ENCODE measurements at regions not wholly inside any gene's neighbourhood (a gene's known extent, or its start where the extent isn't known, plus 50 kb on each side); places are given as distances from the start of the nearest gene placed in this dataset.
"Not testable (repeated sequence)": the region's sequence is repeated elsewhere in the genome, so short reads cannot be mapped to it uniquely, and the experiment has no call there.

DNA sequence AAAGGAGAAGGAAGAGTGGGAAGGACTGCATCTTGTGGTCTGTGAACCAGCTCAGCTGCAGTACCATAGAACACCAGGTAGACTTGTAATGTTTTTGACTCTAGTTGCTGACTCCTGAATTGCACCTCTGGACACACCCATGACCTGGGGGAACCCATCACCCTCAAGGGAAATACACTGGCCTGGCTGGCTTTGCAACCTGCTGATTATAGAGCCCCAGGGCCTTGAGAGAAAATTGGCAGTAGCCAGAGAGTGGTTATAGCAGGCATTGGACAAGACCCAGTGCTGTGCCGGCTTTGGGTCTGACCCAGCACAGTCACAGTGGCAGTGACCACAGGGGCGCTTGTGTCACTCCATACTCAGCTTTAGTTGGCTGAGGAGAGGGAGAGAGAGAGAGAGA, 902.3 kb downstream of the GRID1 start:
- no peak for TF ChIP-seq CTCF (IDR thresholded peaks at IDR 0.05; ENCODE audit: low read length, missing control alignments)
- no peak overlapping the region for H3K4me3 ChIP-seq (replicated peaks; ENCODE audit: low read depth, low read length)
- no peak for DNase-seq (ENCODE audit: low read depth)

GRCh38 chr10:85477979-85478378, 888.6 kb downstream of the GRID1 start:
- DNase-seq (ENCODE audit: low read depth): no peak
- TF ChIP-seq CTCF (IDR thresholded peaks at IDR 0.05; ENCODE audit: low read length, missing control alignments): no peak
- H3K4me3 ChIP-seq (replicated peaks; ENCODE audit: low read depth, low read length): no peak overlapping the region

DNA sequence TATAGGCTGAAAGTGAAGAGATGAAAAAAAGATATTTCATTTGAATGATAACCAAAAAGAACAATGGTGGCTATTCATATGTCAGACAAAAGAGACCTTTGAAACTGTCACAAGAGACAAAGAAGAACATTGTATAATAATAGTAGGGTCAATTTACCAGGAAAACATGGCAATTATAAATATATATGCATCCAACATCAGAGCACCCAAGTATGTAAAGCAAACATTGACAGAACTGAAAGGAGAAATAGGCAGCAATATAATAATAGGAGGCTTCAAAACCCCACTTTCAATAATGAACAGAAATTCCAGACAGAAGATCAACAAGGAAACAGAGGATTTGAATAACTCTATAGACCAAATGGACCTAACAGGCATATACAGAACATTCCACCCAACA, 876.2 kb downstream of the GRID1 start:
- H3K4me3 ChIP-seq (replicated peaks; ENCODE audit: low read depth, low read length): no peak overlapping the region
- DNase-seq (ENCODE audit: low read depth): no peak
- no peak for TF ChIP-seq CTCF (IDR thresholded peaks at IDR 0.05; ENCODE audit: low read length, missing control alignments)

- H3K4me3 ChIP-seq (replicated peaks; ENCODE audit: low read depth, low read length): no peak overlapping the region
- no peak for TF ChIP-seq CTCF (IDR thresholded peaks at IDR 0.05; ENCODE audit: low read length, missing control alignments)
- no peak for DNase-seq (ENCODE audit: low read depth)
Observed at GRCh38 chr10:85491652-85492051, 874.9 kb downstream of the GRID1 start.

DNA sequence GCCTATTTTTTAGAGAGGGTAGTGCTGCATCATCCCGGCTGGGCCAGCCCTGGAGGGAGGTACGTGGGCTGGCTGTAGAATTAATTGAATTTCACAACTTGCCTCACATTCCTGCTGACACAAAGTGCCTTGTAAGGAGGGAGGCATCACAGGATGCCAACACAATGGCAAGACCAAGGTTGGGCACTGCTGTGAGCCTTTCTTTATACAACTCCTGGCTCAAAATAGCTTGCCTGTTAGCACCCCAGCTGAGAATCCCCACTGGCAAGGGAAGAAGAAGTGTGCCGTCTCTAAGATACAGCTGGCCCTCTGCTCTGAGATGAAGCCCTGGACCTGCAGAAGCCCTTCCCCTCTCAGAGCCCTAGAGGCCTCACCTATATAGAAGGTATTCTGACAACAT, 873.9 kb downstream of the GRID1 start:
- DNase-seq (ENCODE audit: low read depth): no peak
- TF ChIP-seq CTCF (IDR thresholded peaks at IDR 0.05; ENCODE audit: low read length, missing control alignments): no peak

DNA sequence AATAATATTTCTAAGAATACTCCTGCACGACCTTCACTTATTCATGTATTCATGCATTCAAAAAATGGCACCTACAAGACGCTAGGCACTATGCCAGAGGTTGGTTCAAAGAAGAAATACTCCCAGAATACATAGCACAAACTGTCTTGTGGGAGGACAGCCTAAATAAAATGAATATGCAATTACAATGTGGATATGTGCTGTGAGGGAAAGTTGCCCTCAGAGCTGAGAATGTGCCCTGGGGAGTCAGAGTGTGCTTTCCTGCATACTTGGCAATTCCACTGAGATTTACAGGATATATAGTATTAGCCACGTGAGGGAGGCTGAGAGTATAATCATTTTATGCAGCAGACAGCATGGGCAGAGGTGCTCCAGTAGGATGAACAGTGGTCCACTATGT, 872.9 kb downstream of the GRID1 start:
- no peak for DNase-seq (ENCODE audit: low read depth)
- H3K4me3 ChIP-seq (replicated peaks; ENCODE audit: low read depth, low read length): no peak overlapping the region
- no peak for TF ChIP-seq CTCF (IDR thresholded peaks at IDR 0.05; ENCODE audit: low read length, missing control alignments)

More for the DNA sequence above, 873.9 kb downstream of the GRID1 start:
- no peak overlapping the region for H3K4me3 ChIP-seq (replicated peaks; ENCODE audit: low read depth, low read length)

DNA sequence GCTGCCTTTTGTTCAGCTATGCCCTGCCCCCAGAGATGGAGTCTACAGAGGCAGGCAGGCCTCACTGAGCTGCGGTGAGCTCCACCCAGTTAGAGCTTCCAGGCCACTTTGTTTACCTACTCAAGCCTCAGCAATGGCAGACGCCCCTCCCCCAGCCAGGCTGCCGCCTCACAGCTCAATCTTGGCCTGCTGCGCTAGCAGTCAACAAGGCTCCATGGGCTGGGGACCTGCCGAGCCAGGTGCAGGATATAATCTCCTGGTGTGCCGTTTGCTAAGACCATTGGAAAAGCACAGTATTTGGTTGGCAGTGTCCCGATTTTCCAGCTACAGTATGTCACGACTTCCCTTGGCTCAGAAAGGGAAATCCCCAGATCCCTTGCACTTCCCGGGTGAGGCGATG, 862.0 kb downstream of the GRID1 start:
- not testable (repeated sequence) for DNase-seq (ENCODE audit: low read depth); H3K4me3 ChIP-seq (replicated peaks; ENCODE audit: low read depth, low read length)

DNA sequence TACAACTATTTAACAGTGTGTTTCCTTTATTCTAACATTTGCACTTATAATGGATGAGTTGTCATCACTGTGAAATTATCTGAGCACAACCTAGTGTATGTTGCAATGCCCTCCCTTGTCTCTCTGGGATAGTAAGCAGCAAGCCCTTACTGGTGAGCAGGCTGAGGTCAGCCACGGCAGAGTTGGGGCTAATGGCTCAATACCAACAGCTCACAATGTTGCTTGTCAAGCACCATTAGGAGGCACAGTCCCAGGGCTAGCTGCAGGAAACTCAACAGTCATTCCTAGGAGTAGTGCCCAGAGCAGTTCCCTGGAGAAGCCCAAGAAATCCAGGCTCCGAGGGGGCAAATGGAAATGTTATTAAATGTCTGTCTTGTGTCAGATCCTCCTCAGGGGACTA, 858.4 kb downstream of the GRID1 start:
- TF ChIP-seq CTCF (IDR thresholded peaks at IDR 0.05; ENCODE audit: low read length, missing control alignments): no peak
- no peak overlapping the region for H3K4me3 ChIP-seq (replicated peaks; ENCODE audit: low read depth, low read length)
- no peak for DNase-seq (ENCODE audit: low read depth)

All from fibroblast of pulmonary artery (primary cell).